ENCODE measurements at regions not wholly inside any gene's neighbourhood (a gene's known extent, or its start where the extent isn't known, plus 50 kb on each side); places are given as distances from the start of the nearest gene placed in this dataset.
"Not testable (repeated sequence)": the region's sequence is repeated elsewhere in the genome, so short reads cannot be mapped to it uniquely, and the experiment has no call there.

DNA sequence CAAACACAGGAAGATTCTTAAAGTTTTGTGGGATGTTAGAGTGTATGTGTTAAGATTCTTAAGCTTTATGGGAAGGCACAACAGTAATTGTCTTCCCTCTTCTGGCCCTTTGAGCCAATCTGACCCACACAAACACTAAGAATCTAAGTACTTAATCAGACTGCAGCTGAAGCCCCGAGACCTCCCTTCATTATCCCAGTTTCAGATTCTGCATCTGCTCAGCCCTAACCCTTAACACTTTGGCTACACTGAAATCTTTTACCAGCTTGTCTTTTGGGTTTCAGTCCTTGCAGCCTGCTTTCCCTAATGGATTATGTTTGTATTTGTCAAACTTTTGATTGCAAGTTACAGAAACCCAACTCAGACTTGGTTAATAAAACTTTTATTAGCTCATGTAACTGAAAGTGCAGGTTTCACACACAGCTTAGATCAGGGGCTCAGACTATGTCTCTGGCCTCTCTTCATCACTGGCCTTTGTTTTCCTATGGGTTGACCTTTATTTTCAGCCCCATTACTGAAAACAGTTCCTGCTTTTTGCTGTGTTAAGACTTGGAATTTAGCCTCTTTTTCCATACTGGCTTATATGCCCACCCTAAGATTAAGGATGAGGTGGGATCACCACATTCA is 71.5 kb downstream of the COX7C start:
- Histone ChIP-seq H3K36me3 (ENCODE audit: control insufficient read depth, low read length) (no peaks in the 10 kb centered on the region), H3K79me2 (ENCODE audit: control insufficient read depth, low read length) (no peaks in the 10 kb centered on the region), H3F3A (ENCODE audit: control insufficient read depth, insufficient read depth) (no peaks in the 10 kb centered on the region), H3K9me2 (replicated peaks; ENCODE audit: control insufficient read depth, low read length) (no peaks in the 10 kb centered on the region), H3K4me2 (ENCODE audit: low read length) (no peak overlapping the region), H3K4me1 (ENCODE audit: control insufficient read depth, low read length) (no peaks in the 10 kb centered on the region), H3K9me3 (ENCODE audit: control insufficient read depth, insufficient read depth, low read length) (no peaks in the 10 kb centered on the region), H3K27ac (ENCODE audit: low read depth, low read length) (no peak overlapping the region), H3K27me3 (ENCODE audit: control insufficient read depth, low read length) (no peaks in the 10 kb centered on the region), H3K4me3 (ENCODE audit: low read length) (no peak overlapping the region), H4K20me1 (ENCODE audit: control insufficient read depth, insufficient read depth, low read depth, low read length) (no peaks in the 10 kb centered on the region)
- no peak for TF ChIP-seq CTCF (IDR thresholded peaks at IDR 0.05; ENCODE audit: low read depth, low read length, poor library complexity, severe bottlenecking)
- no peak for TF ChIP-seq EZH2phosphoT487 (IDR thresholded peaks at IDR 0.05; ENCODE audit: borderline replicate concordance, low read length)

DNA sequence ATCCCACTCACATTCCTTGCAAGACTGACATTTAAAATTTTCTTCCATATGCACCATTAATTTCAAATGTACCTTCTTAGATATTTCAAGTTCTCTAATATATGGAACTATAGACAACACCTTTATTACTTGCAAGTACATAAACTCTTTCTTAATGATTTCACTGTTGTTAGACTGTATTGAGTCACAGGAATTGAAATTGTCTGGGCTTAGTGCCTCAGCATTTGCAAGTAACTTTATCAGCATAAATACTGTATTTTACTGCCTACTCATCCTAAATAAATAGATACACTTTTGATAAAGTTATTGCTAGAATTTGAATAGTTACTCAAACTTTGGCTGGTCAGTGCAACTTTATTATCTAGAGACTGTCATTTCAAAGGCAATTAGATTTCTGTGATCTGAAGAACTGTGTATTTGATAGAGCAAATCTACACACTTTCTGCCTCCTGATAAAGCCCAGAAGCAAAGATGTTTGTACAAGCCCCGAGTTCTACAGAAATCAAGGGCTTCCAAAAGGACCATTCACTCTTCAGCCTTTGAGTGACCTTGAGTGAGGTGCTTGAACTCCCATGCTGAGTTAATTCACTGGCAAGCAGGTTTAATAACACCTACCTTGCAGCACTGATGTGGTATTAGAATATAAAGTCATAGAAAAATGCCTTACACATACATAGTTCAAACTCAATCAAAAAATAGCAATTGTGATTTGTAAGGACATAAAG is 91.6 kb downstream of the COX7C start:
- Histone ChIP-seq H3K27ac (ENCODE audit: low read depth, low read length) (no peak overlapping the region), H3F3A (ENCODE audit: control insufficient read depth, insufficient read depth) (no peaks in the 10 kb centered on the region), H4K20me1 (ENCODE audit: control insufficient read depth, insufficient read depth, low read depth, low read length) (no peaks in the 10 kb centered on the region), H3K36me3 (ENCODE audit: control insufficient read depth, low read length) (no peaks in the 10 kb centered on the region), H3K4me1 (ENCODE audit: control insufficient read depth, low read length) (no peaks in the 10 kb centered on the region), H3K4me2 (ENCODE audit: low read length) (no peak overlapping the region), H3K79me2 (ENCODE audit: control insufficient read depth, low read length) (no peaks in the 10 kb centered on the region), H3K4me3 (ENCODE audit: low read length) (no peak overlapping the region), H3K9me2 (replicated peaks; ENCODE audit: control insufficient read depth, low read length) (no peaks in the 10 kb centered on the region), H3K9me3 (ENCODE audit: control insufficient read depth, insufficient read depth, low read length) (no peaks in the 10 kb centered on the region), H3K27me3 (ENCODE audit: control insufficient read depth, low read length) (no peaks in the 10 kb centered on the region)
- TF ChIP-seq EZH2phosphoT487 (IDR thresholded peaks at IDR 0.05; ENCODE audit: borderline replicate concordance, low read length) (no peak), CTCF (IDR thresholded peaks at IDR 0.05; ENCODE audit: low read depth, low read length, poor library complexity, severe bottlenecking) (no peak)

DNA sequence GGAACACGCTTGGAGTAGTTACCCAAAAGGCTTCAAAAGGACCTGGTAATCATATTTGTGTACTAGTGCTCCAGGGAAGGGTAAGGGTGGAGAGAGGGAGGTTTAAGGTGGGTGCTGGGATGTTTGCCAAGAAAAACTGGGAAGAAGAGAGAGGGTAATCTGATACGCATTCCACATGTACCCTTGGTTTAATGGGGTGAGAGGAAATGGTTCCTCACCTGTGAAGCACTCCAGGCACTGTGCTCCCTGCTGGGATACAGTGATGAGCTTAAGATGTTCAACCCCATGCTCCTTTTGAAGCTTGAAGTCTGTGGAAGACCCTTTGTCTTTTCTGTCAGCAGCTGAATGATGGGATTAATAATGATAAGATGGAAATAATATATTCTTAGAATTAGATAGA is 98.4 kb downstream of the COX7C start:
- Histone ChIP-seq H3K36me3 (ENCODE audit: control insufficient read depth, low read length) (no peaks in the 10 kb centered on the region), H3K27me3 (ENCODE audit: control insufficient read depth, low read length) (no peaks in the 10 kb centered on the region), H3F3A (ENCODE audit: control insufficient read depth, insufficient read depth) (no peaks in the 10 kb centered on the region), H3K9me2 (replicated peaks; ENCODE audit: control insufficient read depth, low read length) (no peaks in the 10 kb centered on the region), H3K4me3 (ENCODE audit: low read length) (no peak overlapping the region), H3K4me2 (ENCODE audit: low read length) (no peak overlapping the region), H3K79me2 (ENCODE audit: control insufficient read depth, low read length) (no peaks in the 10 kb centered on the region), H3K27ac (ENCODE audit: low read depth, low read length) (no peak overlapping the region), H3K9me3 (ENCODE audit: control insufficient read depth, insufficient read depth, low read length) (no peaks in the 10 kb centered on the region), H3K4me1 (ENCODE audit: control insufficient read depth, low read length) (no peaks in the 10 kb centered on the region), H4K20me1 (ENCODE audit: control insufficient read depth, insufficient read depth, low read depth, low read length) (no peaks in the 10 kb centered on the region)
- TF ChIP-seq EZH2phosphoT487 (IDR thresholded peaks at IDR 0.05; ENCODE audit: borderline replicate concordance, low read length): no peak
- TF ChIP-seq CTCF (IDR thresholded peaks at IDR 0.05; ENCODE audit: low read depth, low read length, poor library complexity, severe bottlenecking): no peak

- H3K27me3 ChIP-seq (ENCODE audit: control insufficient read depth, low read length); H3K4me1 ChIP-seq (ENCODE audit: control insufficient read depth, low read length); H3K79me2 ChIP-seq (ENCODE audit: control insufficient read depth, low read length); H3K36me3 ChIP-seq (ENCODE audit: control insufficient read depth, low read length); H3K9me2 ChIP-seq (replicated peaks; ENCODE audit: control insufficient read depth, low read length); H3K27ac ChIP-seq (ENCODE audit: low read depth, low read length); H3F3A ChIP-seq (ENCODE audit: control insufficient read depth, insufficient read depth); H3K9me3 ChIP-seq (ENCODE audit: control insufficient read depth, insufficient read depth, low read length); H3K4me2 ChIP-seq (ENCODE audit: low read length); H4K20me1 ChIP-seq (ENCODE audit: control insufficient read depth, insufficient read depth, low read depth, low read length); H3K4me3 ChIP-seq (ENCODE audit: low read length): not testable (repeated sequence)
These were observed 113.8 kb downstream of the COX7C start for GRCh38 chr5:86731319-86732117.
